Hematopoietic multipotent progenitor cell (in vitro differentiated cells): ENCODE measurements at regions not wholly inside any gene's neighbourhood (a gene's known extent, or its start where the extent isn't known, plus 50 kb on each side); places are given as distances from the start of the nearest gene placed in this dataset.
"Not testable (repeated sequence)": the region's sequence is repeated elsewhere in the genome, so short reads cannot be mapped to it uniquely, and the experiment has no call there.

Experiments used
- DNase-seq, 3 donors: peaks; one replicate each; pipeline ENCODE4 v3.0.0-alpha.2; 2011 to 2015; ENCODE audit warnings: low read depth in 2 of 3, low spot score in 2 of 3

GRCh38 chr2:196515608-196516007 lies 123.9 kb upstream of the CCDC150 start:
- no peak for DNase-seq

- DNase-seq: no peak
These were observed 123.0 kb upstream of the CCDC150 start for GRCh38 chr2:196516564-196516963.

GRCh38 chr2:196520605-196521004 lies 118.9 kb upstream of the CCDC150 start:
- DNase-seq: no peak

DNA sequence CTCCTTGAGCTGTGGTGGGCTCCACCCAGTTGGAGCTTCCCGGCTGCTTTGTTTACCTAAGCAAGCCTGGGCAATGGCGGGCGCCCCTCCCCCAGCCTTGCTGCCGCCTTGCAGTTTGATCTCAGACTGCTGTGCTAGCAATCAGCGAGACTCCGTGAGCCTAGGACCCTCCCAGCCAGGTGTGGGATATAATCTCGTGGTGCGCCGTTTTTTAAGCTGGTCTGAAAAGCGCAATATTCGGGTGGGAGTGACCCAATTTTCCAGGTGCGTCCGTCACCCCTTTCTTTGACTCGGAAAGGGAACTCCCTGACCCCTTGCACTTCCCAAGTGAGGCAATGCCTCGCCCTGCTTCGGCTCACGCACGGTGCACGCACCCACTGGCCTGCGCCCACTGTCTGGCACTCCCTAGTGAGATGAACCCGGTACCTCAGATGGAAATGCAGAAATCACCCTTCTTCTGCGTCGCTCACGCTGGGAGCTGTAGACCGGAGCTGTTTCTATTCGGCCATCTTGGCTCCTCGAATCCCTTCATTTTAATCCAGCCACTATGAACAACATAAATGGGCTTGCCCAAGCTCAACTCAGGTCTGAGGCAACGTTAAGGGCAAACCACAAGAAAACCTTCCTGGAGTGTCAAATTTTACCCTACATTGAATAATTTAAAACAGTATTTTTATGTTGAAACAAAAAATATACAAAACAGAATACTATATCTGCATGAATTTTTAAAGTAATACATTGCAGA lies 112.4 kb upstream of the CCDC150 start:
- not testable (repeated sequence) for DNase-seq

GRCh38 chr2:196528486-196529223 lies 110.9 kb upstream of the CCDC150 start:
- DNase-seq: no peak

DNA sequence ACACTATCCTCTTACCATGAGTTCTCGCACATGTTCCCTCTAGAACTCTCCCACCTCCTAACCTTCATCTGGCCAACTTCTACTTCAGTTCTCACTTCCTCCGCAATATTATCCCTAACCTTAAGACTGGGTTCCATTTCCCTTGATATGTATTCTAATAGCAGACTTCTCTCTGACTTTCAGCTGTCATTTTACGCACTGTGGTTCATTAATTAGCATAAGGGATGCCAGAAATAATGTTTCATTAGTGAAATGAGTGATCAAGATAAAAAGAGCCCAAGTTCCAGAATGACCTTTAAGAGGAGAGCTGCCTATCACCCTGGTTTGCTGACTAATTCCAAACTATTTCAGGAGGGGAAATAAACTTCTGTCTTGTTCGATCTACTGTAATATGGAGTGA lies 108.6 kb upstream of the CCDC150 start:
- no peak for DNase-seq

GRCh38 chr2:196533772-196534397 lies 105.6 kb upstream of the CCDC150 start:
- no peak for DNase-seq

- DNase-seq: no peak
These were observed 105.0 kb upstream of the CCDC150 start for GRCh38 chr2:196534495-196534894.

DNA sequence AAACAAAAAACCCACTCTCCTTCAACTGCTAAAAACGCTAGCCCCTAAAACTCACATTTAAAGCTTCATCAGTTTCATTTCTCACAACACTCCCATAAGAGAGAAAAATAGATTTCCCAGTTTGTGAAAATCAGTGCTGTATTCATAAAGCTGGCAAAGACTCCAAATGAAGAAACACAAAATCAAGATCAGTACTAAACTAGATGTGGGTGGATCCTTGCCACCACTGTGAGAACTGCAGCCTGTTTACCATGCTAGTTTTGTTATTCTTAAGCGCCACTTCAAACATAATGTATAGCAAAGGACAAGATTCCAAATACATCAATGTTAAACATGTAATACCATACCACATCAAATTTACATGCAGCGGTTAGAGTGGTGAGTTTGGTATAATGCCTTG lies 104.5 kb upstream of the CCDC150 start:
- no peak for DNase-seq

DNA sequence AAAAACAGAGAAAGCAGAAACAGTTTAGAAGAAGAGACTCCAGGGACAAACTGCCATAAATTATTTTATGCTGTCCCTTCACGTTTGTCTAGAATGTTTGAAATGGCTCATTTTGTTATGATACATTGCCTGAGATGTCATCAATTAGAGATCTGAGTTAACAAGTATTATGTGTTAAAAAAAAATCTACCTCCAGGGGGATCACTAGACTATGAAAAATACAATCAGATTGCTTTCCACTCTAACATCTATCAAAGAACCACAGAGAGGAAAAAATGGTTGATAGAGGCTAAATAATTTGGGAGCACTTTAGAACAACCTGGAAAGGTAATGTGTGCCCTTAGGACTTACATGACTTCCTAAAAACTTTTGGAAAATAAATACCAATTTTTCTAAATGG lies 103.8 kb upstream of the CCDC150 start:
- DNase-seq: peak in 1 of 3 donors; percentile 19

- DNase-seq: no peak
These were observed 102.2 kb upstream of the CCDC150 start for GRCh38 chr2:196537311-196537710.

GRCh38 chr2:196538189-196538588 lies 101.3 kb upstream of the CCDC150 start:
- DNase-seq: no peak

- DNase-seq: no peak
These were observed 100.9 kb upstream of the CCDC150 start for GRCh38 chr2:196538646-196539045.

GRCh38 chr2:196544906-196545433 lies 94.5 kb upstream of the CCDC150 start:
- no peak for DNase-seq

GRCh38 chr2:196546151-196546919 lies 93.2 kb upstream of the CCDC150 start:
- DNase-seq: no peak

- no peak for DNase-seq
These were observed 90.5 kb upstream of the CCDC150 start for GRCh38 chr2:196549052-196549451.

- DNase-seq: no peak
These were observed 88.5 kb upstream of the CCDC150 start for GRCh38 chr2:196551014-196551413.

- DNase-seq: no peak
These were observed 84.4 kb upstream of the CCDC150 start for GRCh38 chr2:196555161-196555560.

DNA sequence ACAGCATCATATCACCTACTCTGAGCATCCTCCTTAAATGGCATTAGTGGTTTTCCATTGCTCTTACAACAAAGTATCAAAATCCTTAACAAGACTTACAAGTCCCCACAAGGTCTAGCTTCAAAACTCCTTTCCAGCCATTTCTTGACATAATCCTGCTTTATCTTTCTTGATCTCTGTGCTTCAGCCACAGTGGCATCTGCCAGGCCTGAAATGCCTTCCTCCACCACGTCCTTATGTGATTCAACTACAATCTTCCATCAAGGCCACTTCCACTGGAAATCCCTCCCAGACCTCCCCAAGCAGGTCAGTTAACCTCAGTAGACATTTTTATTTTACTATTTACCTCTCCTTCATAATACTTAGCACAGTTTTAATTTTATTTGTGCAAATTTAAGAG lies 83.8 kb upstream of the CCDC150 start:
- no peak for DNase-seq

DNA sequence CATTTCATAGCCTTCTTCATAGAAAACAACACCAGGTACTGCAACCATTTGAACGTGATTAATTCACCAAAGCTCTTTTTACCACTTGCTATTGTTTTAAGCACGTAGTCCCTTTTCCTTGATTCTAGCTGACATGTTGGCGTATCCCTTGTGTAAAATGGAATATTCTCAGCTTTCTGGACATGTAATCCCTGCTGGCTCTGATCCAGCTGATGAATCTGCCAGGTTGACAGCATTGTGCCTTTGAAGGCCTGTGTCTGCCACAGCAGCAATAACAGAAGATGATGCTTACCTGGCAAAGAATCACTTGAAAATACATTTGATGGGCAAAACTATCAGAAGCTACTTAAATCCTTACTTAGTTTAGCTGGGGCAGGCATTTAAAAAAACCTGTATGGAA lies 81.0 kb upstream of the CCDC150 start:
- DNase-seq: no peak

DNA sequence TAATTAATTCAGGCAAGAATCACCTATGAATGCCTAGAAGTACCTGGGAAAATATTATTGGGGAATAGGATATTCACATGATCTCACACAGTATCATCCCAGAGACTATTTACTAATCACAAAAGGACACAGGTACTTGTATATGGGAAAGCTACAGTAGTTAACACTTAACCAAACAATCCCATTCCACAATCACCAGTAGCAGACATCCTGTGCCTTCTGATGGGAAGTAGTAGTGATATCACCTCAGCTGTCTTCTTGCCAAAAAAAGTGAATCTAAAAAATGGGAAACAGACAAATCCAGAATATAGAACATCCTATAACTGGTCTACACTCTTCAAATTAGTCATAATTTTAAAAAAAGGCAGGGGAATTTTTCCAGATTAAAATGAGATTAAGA lies 75.6 kb upstream of the CCDC150 start:
- DNase-seq: no peak
